Skeletal muscle tissue (tissue), 3 donors: ENCODE measurements at regions not wholly inside any gene's neighbourhood (a gene's known extent, or its start where the extent isn't known, plus 50 kb on each side); places are given as distances from the start of the nearest gene placed in this dataset.

Source experiments
- H3K27ac ChIP-seq: one replicate; pipeline ENCODE4 v1.7.0; 2013; ENCODE audit warnings: mild to moderate bottlenecking, low read depth, low read length, inconsistent platforms
- H3K27me3 ChIP-seq, 3 donors: one replicate each; pipeline ENCODE4 v1.7.0; 2013; ENCODE audit warnings: low read length in 3 of 3; ENCODE audit not compliant: control insufficient read depth in 3 of 3, insufficient read depth in 3 of 3
- H3K36me3 ChIP-seq, 3 donors: one replicate each; pipeline ENCODE4 v1.7.0; 2013; ENCODE audit warnings: low read length in 3 of 3; ENCODE audit not compliant: control insufficient read depth in 3 of 3, insufficient read depth in 3 of 3
- H3K4me1 ChIP-seq, 3 donors: one replicate each; pipeline ENCODE4 v1.7.0; 2013; ENCODE audit warnings: low read length in 3 of 3, mild to moderate bottlenecking in 3 of 3; ENCODE audit not compliant: control insufficient read depth in 3 of 3, insufficient read depth in 3 of 3
- H3K4me3 ChIP-seq, 3 donors: one replicate each; pipeline ENCODE4 v1.7.0; 2013; ENCODE audit warnings: low read length in 3 of 3
- H3K9ac ChIP-seq, 3 donors: one replicate each; pipeline ENCODE4 v1.7.0; 2013; ENCODE audit warnings: low read length in 3 of 3, mild to moderate bottlenecking in 3 of 3, moderate library complexity in 2 of 3, low read depth in 1 of 3
- H3K9me3 ChIP-seq, 3 donors: one replicate each; pipeline ENCODE4 v1.7.0; 2013; ENCODE audit warnings: low read length in 3 of 3; ENCODE audit not compliant: control insufficient read depth in 3 of 3
- donor health status: Osteomylitis.

- H3K36me3 ChIP-seq, result no peaks in the 10 kb centered on the region
- H3K27ac ChIP-seq, result no peak overlapping the region
- H3K9ac ChIP-seq, result no peak overlapping the region
- peaks cover 6 to 34% (median 23%) of the 10 kb centered on the region in 3 donors for H3K27me3 ChIP-seq
- no peaks in the 10 kb centered on the region for H3K4me1 ChIP-seq
- H3K4me3 ChIP-seq, result no peak overlapping the region
- H3K9me3 ChIP-seq, result peaks cover 4 to 10% (median 9%) of the 10 kb centered on the region in 3 donors
Measured at GRCh38 chr17:73733517-73733916, 89.3 kb upstream of the SDK2 start.

DNA sequence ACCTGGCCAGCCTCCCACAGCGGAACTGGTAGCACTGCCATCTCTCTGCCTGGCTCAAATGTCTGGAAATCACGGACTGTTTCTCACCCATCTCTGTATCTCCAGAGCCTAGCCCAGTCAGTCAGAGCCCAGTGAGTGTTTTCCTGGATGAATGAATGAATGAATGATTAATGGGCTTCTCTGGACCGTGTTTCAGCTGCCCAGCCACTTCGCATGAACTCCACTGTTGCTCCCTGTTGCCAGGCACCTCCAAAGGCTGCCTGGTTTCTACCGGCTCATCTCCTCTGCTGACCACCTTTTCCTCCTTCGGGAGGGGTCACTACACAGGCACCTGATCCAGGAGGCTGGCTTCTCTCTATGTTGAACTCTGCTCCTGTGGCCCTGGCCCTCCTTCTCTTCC, 91.0 kb upstream of the SDK2 start:
- no peak overlapping the region for H3K9ac ChIP-seq
- no peaks in the 10 kb centered on the region for H3K4me1 ChIP-seq
- no peak overlapping the region for H3K4me3 ChIP-seq
- peaks cover 3 to 8% (median 5%) of the 10 kb centered on the region in 3 donors for H3K9me3 ChIP-seq
- peaks cover 6 to 49% (median 34%) of the 10 kb centered on the region in 3 donors for H3K27me3 ChIP-seq
- H3K36me3 ChIP-seq, result no peaks in the 10 kb centered on the region
- no peak overlapping the region for H3K27ac ChIP-seq

DNA sequence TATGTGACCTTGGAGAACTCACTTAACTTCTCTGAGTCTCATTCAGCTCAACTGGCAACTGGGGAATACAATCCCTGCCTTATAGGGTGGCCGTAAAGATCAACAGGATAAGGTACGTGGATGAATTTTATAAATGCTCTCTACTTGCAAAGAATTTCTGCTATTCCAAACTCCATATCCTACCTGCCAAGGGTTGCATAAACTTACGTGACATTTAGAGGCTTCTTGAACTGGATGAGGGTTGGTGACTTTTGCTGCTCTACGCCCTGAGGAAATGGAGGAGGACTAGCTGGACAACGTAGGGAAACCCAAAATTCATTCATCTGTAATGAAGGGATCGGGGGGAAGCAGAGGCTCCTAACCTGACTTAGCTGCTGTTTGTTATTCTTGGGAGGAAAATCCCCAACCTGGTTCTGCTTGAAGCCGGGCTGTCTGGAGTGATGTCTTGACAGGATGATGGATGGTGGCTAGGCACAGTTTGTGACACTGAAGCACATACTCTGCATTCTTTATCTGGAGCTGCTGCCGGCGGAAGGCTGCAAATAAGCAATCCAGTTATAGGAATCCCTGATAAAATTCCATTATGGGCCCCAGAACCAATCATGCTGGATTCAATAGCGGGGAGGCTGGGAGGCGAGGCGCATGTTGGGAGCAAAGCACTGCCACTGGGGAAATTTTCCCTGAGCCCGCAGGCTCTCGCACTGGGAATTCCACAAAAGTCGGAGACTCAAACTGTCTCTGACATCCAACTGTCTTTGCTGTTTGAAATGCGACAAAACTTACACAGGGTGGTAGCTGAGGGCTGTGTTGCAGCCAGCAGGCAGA, 94.7 kb upstream of the SDK2 start:
- H3K36me3 ChIP-seq, result no peaks in the 10 kb centered on the region
- H3K4me1 ChIP-seq, result no peaks in the 10 kb centered on the region
- H3K27ac ChIP-seq, result no peak overlapping the region
- H3K27me3 ChIP-seq, result peaks cover 14 to 71% (median 48%) of the 10 kb centered on the region in 3 donors
- H3K4me3 ChIP-seq, result no peak overlapping the region
- no peaks in the 10 kb centered on the region for H3K9me3 ChIP-seq
- no peak overlapping the region for H3K9ac ChIP-seq

DNA sequence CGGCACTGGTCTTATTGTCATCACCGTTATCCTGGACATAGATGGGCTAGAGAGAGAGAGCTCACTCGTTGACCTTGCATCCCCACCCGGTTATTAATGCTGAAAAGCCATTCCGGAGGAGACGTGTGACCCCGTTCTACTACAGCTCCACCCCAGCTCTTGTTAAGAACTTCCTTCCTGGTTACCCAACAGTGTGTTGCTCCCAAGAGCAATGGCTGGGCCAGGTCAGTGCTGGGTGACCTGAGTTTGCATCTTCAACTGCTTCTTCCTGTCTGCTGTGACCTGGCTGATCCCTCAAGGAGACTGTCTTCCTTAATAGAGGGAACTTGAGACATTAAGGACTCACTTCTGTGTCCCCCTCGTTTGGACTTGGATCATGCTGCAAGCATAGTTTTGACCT, 96.1 kb upstream of the SDK2 start:
- Histone ChIP-seq H3K27ac (no peak overlapping the region), H3K36me3 (no peaks in the 10 kb centered on the region), H3K4me1 (no peaks in the 10 kb centered on the region), H3K4me3 (no peak overlapping the region), H3K9ac (no peak overlapping the region), H3K9me3 (no peaks in the 10 kb centered on the region), H3K27me3 (peaks cover 8 to 65% (median 46%) of the 10 kb centered on the region in 3 donors)

DNA sequence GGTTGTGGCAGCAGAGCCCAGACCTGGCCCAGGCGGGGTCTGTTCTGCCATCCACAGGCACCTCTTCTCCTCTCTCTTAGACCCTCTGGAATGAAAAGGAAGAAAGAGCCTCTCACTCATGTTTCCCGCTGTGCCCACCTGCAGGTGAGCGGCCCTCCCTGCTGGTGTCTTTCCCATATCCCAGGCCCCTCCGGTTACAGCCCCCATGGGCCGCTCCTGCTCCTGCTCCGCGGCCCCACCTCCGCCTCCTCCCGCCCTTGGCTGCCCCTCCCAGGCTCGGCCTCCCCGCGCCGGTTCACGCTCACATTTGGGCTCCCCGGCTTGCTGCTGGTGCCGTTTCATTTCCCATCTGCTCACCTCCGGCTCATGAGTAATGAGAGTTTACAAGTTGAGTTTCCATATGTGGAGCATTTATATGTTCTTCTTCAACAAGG, 98.7 kb upstream of the SDK2 start:
- Histone ChIP-seq H3K4me1 (no peaks in the 10 kb centered on the region), H3K9me3 (no peaks in the 10 kb centered on the region), H3K27ac (no peak overlapping the region), H3K4me3 (no peak overlapping the region), H3K9ac (no peak overlapping the region), H3K27me3 (peaks cover 8 to 75% (median 54%) of the 10 kb centered on the region in 3 donors), H3K36me3 (no peaks in the 10 kb centered on the region)

DNA sequence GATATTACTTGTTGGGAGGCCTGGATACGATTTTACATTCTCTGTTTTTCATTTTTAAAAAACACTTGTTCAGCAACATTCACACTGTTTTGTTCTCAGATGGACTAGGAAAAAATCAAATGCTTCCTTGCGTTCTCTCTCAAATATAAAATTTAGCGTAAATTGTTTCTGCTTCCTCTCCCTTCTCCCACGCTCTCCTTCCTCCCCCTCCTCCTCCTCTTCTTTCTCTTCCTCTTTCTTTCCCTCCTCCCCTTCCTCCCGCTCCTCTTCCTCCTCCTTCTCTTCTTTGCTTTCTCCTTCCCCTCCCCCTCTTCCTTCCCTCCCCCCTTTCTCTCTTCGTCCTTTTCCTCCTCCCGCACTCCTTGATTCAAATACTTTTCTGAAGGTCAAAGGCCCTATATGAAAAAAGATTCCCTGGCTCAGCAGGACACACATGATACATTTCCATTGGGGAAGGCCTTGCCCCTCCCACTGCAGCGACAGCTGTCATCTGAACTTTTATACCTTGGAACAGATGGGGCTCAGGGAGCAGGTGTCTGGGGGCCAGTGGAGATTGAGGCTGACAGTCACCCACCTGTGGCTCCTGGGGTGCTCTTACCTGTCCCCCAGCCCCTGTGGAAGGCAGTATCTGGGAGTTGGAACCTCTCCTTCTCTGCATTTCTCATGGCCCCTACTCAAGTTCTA, 99.4 kb upstream of the SDK2 start:
- H3K27ac ChIP-seq, result no peak overlapping the region
- H3K9me3 ChIP-seq, result no peaks in the 10 kb centered on the region
- no peaks in the 10 kb centered on the region for H3K36me3 ChIP-seq
- H3K9ac ChIP-seq, result no peak overlapping the region
- H3K4me3 ChIP-seq, result no peak overlapping the region
- no peaks in the 10 kb centered on the region for H3K4me1 ChIP-seq
- H3K27me3 ChIP-seq, result peaks cover 8 to 75% (median 53%) of the 10 kb centered on the region in 3 donors

DNA sequence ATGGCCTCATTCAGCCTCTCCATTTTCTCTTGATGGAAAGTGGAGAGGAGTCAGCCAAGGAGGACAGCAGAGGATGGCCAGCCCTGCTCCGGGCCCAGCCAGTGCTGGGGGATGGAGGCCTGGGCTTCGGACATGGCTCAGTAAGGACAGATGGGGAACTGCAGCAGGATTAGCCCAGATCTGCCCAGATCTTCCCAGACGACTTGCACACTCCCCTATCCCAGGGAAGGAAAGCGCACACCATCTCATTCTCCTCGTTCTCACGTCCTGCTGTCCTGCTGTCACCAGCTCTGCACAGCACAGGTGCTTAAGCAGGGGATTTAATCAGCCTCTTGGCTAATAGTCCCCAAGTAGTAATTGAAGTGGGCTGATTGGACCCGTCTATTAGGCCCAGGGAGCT, 100.2 kb upstream of the SDK2 start:
- no peaks in the 10 kb centered on the region for H3K36me3 ChIP-seq
- H3K9ac ChIP-seq, result no peak overlapping the region
- peaks cover 8 to 71% (median 56%) of the 10 kb centered on the region in 3 donors for H3K27me3 ChIP-seq

GRCh38 chr17:73746314-73747073, 102.2 kb upstream of the SDK2 start:
- Histone ChIP-seq H3K27ac (no peak overlapping the region), H3K4me3 (no peak overlapping the region), H3K9ac (no peak overlapping the region), H3K27me3 (peaks cover under 1 to 53% (median 46%) of the 10 kb centered on the region in 3 donors), H3K36me3 (no peaks in the 10 kb centered on the region), H3K4me1 (no peaks in the 10 kb centered on the region), H3K9me3 (no peaks in the 10 kb centered on the region)

More for the DNA sequence above, 100.2 kb upstream of the SDK2 start:
- H3K4me3 ChIP-seq, result no peak overlapping the region
- no peak overlapping the region for H3K27ac ChIP-seq
- no peaks in the 10 kb centered on the region for H3K4me1 ChIP-seq
- no peaks in the 10 kb centered on the region for H3K9me3 ChIP-seq

GRCh38 chr17:73747221-73748002, 103.2 kb upstream of the SDK2 start:
- Histone ChIP-seq H3K27me3 (peaks cover 0 to 52% (median 46%) of the 10 kb centered on the region in 3 donors), H3K9ac (no peak overlapping the region), H3K4me1 (no peaks in the 10 kb centered on the region), H3K9me3 (no peaks in the 10 kb centered on the region), H3K36me3 (no peaks in the 10 kb centered on the region), H3K27ac (no peak overlapping the region), H3K4me3 (no peak overlapping the region)
